ENCODE measurements at regions not wholly inside any gene's neighbourhood (a gene's known extent, or its start where the extent isn't known, plus 50 kb on each side); places are given as distances from the start of the nearest gene placed in this dataset.

GRCh38 chr10:36271627-36272340 is 629.7 kb upstream of the FZD8 start:
- DNase-seq = no peak

- no peak for DNase-seq
Measured at GRCh38 chr10:36269222-36269621, 627.1 kb upstream of the FZD8 start.

GRCh38 chr10:36266923-36267322 is 624.8 kb upstream of the FZD8 start:
- DNase-seq = no peak

GRCh38 chr10:36265741-36266140 is 623.6 kb upstream of the FZD8 start:
- no peak for DNase-seq

GRCh38 chr10:36263871-36264270 is 621.8 kb upstream of the FZD8 start:
- no peak for DNase-seq

GRCh38 chr10:36256948-36257356 is 614.9 kb upstream of the FZD8 start:
- no peak for DNase-seq

- DNase-seq = no peak
Measured at GRCh38 chr10:36256166-36256565, 614.1 kb upstream of the FZD8 start.

GRCh38 chr10:36254199-36254598 is 612.1 kb upstream of the FZD8 start:
- no peak for DNase-seq

- DNase-seq = no peak
Measured at GRCh38 chr10:36253731-36254130, 611.6 kb upstream of the FZD8 start.

- DNase-seq = no peak
Measured at GRCh38 chr10:36251068-36251467, 609.0 kb upstream of the FZD8 start.

- DNase-seq = no peak
Measured at GRCh38 chr10:36248304-36248981, 606.3 kb upstream of the FZD8 start.

GRCh38 chr10:36247478-36247877 is 605.4 kb upstream of the FZD8 start:
- DNase-seq = no peak

- no peak for DNase-seq
Measured at GRCh38 chr10:36236931-36237330, 594.8 kb upstream of the FZD8 start.

- DNase-seq = no peak
Measured at GRCh38 chr10:36236341-36236740, 594.2 kb upstream of the FZD8 start.

GRCh38 chr10:36232935-36233334 is 590.8 kb upstream of the FZD8 start:
- no peak for DNase-seq

GRCh38 chr10:36224431-36224985 is 582.4 kb upstream of the FZD8 start:
- DNase-seq = no peak

GRCh38 chr10:36221101-36221500 is 579.0 kb upstream of the FZD8 start:
- no peak for DNase-seq

GRCh38 chr10:36220151-36220550 is 578.1 kb upstream of the FZD8 start:
- DNase-seq = no peak

GRCh38 chr10:36211856-36212255 is 569.8 kb upstream of the FZD8 start:
- DNase-seq = no peak

GRCh38 chr10:36209480-36209879 is 567.4 kb upstream of the FZD8 start:
- DNase-seq = no peak

- no peak for DNase-seq
Measured at GRCh38 chr10:36202881-36203280, 560.8 kb upstream of the FZD8 start.

- no peak for DNase-seq
Measured at GRCh38 chr10:36200577-36200976, 558.5 kb upstream of the FZD8 start.

- peak; percentile 46 for DNase-seq
Measured at GRCh38 chr10:36198322-36198721, 556.2 kb upstream of the FZD8 start.

- DNase-seq = no peak
Measured at GRCh38 chr10:36195364-36195763, 553.3 kb upstream of the FZD8 start.

Data from OCI-M1 (cell line).